Kidney (tissue), 13 donors: ENCODE measurements at regions not wholly inside any gene's neighbourhood (a gene's known extent, or its start where the extent isn't known, plus 50 kb on each side); places are given as distances from the start of the nearest gene placed in this dataset.

Source experiments
- DNase-seq, 5 donors: peaks; one replicate each; pipeline ENCODE4 v3.0.0-alpha.2; 2013 to 2020
- FAIRE-seq: peaks from 2 replicates; lab custom pipeline; 2012; peaks lifted over from hg19 to GRCh38; lab: Jason Lieb, UNC
- H3K27ac ChIP-seq, 2 donors: one replicate each; pipeline ENCODE4 v1.7.0; 2013; ENCODE audit warnings: low read depth in 2 of 2, low read length in 2 of 2, inconsistent platforms in 1 of 2
- H3K27me3 ChIP-seq: one replicate; pipeline ENCODE4 v1.7.1; 2013; ENCODE audit warnings: low read length, inconsistent platforms; ENCODE audit not compliant: control insufficient read depth, insufficient read depth
- H3K36me3 ChIP-seq, 3 donors: one replicate each; pipeline versions ENCODE4 v1.7.0 to v1.7.1; 2013; ENCODE audit warnings: low read length in 3 of 3, control low read depth in 1 of 3, inconsistent platforms in 1 of 3; ENCODE audit not compliant: insufficient read depth in 3 of 3, control insufficient read depth in 2 of 3
- H3K4me1 ChIP-seq, 3 donors: one replicate each; pipeline versions ENCODE4 v1.7.0 to v1.7.1; 2013; ENCODE audit warnings: low read length in 3 of 3, inconsistent platforms in 1 of 3, low read depth in 1 of 3; ENCODE audit not compliant: control insufficient read depth in 2 of 3, insufficient read depth in 2 of 3
- H3K4me3 ChIP-seq, 3 donors: one replicate each; pipeline versions ENCODE4 v1.7.0 to v1.8.1; 2013; ENCODE audit warnings: low read length in 3 of 3, control low read depth in 1 of 3, inconsistent platforms in 1 of 3
- H3K9ac ChIP-seq, 3 donors: one replicate each; pipeline versions ENCODE4 v1.7.0 to v1.7.1; 2013; ENCODE audit warnings: low read length in 3 of 3, control low read depth in 1 of 3, inconsistent platforms in 1 of 3
- H3K9me3 ChIP-seq, 3 donors: one replicate each; pipeline versions ENCODE4 v1.7.0 to v1.7.1; 2013; ENCODE audit warnings: low read length in 3 of 3, control low read depth in 1 of 3, inconsistent platforms in 1 of 3; ENCODE audit not compliant: control insufficient read depth in 2 of 3, insufficient read depth in 1 of 3
- intact Hi-C: fragments of 100-400 bp; cut with DNase I; formaldehyde crosslinking; loops from one replicate; pipeline ENCODE4 v1.11.1; 2022
- TF ChIP-seq, protein P1 (sequence below): IDR thresholded peaks from 3 replicates; pipeline ENCODE4 v1.5.1; 2012; ENCODE audit warnings: mild to moderate bottlenecking, moderate library complexity, borderline replicate concordance; ENCODE audit not compliant: insufficient read depth; ENCODE audit errors: extremely low read depth
- donor health status: control.
- donor health status: control.
- donor health status: control.
- donor health status: control.
- donor health status: control.
- donor health status: DM: yes; HTN: yes; CAD: no.
- donor health status: Normal renal cell carcinoma (clear cell type).

DNA sequence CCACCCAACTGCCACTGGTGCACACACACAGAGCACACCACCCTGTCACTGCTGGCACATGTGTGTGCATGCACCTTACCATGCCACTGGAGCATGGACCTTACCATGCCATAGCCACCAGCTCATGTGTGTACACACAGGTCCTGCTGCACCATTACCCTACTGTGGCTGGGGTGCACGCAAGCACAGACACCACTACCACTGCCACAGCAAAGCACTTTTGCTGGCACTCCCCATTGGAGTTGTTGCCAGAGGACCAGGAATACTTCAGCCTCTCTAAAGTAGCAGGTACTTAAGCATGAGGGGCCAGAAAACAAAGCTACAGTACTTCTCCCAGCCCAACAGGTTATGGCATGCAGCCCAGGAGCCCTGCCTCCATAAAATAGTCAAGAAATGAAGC, 404.8 kb downstream of the MBD2 start:
- H3K4me3 ChIP-seq = no peak overlapping the region
- H3K27ac ChIP-seq = no peak overlapping the region
- no peak overlapping the region for H3K9ac ChIP-seq
- TF ChIP-seq, protein P1, sequence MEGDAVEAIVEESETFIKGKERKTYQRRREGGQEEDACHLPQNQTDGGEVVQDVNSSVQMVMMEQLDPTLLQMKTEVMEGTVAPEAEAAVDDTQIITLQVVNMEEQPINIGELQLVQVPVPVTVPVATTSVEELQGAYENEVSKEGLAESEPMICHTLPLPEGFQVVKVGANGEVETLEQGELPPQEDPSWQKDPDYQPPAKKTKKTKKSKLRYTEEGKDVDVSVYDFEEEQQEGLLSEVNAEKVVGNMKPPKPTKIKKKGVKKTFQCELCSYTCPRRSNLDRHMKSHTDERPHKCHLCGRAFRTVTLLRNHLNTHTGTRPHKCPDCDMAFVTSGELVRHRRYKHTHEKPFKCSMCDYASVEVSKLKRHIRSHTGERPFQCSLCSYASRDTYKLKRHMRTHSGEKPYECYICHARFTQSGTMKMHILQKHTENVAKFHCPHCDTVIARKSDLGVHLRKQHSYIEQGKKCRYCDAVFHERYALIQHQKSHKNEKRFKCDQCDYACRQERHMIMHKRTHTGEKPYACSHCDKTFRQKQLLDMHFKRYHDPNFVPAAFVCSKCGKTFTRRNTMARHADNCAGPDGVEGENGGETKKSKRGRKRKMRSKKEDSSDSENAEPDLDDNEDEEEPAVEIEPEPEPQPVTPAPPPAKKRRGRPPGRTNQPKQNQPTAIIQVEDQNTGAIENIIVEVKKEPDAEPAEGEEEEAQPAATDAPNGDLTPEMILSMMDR = no peak
- no peaks in the 10 kb centered on the region for H3K36me3 ChIP-seq
- no peaks in the 10 kb centered on the region for H3K4me1 ChIP-seq
- H3K9me3 ChIP-seq = no peaks in the 10 kb centered on the region
- no peak for FAIRE-seq
- intact Hi-C loops = no loop called here
- no peak for DNase-seq
- H3K27me3 ChIP-seq = no peaks in the 10 kb centered on the region

GRCh38 chr18:53819174-53819573, 405.3 kb downstream of the MBD2 start:
- H3K9ac ChIP-seq = no peak overlapping the region
- H3K36me3 ChIP-seq = no peaks in the 10 kb centered on the region
- no peaks in the 10 kb centered on the region for H3K4me1 ChIP-seq
- intact Hi-C loops = no loop called here
- no peaks in the 10 kb centered on the region for H3K9me3 ChIP-seq
- no peak overlapping the region for H3K4me3 ChIP-seq
- no peaks in the 10 kb centered on the region for H3K27me3 ChIP-seq
- TF ChIP-seq, protein P1 = no peak
- no peak for DNase-seq
- no peak overlapping the region for H3K27ac ChIP-seq
- no peak for FAIRE-seq

DNA sequence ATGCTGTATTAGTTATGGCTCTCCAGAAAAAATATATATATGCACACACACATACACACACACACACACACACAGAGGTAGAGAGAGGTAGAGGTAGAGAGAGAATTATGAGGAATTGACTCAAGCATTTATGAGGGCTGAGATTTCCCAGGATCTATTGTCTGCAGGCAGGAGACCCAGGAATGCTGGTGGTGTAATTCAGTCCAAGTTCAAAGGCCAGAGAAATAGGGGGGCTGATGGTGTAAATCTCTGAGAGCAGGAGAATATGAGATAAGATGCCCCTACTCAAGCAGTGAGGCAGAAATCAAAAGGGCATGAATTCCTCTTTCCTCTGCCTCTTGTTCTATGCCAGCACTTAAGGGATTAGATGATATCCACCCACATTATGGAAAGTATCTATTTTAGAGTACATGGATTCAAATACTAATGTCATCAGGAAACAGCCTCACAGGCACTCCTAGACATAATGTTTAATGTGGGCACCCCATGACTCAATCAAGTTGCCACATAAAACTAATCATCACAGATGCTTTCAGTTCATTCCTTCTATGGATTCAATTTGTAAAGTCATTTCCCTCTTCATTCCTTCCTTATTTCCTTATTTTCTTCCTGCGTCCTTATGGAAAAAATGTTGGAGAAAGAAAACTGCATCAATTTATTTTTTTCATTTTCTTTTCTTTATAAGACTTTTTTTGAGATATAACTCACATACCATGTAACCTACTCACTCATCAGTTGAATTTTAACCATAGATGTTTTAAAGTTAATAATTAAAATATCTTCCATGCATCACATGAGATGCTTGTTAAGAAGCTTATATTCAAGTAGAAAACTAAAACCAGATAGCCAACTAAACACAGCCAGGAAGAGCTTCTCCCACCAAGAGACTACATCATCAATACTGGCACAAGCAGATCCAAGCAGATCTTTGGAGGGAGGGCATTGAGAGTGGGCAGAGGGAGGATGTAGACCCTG, 406.2 kb downstream of the MBD2 start:
- no peaks in the 10 kb centered on the region for H3K36me3 ChIP-seq
- H3K27me3 ChIP-seq = no peaks in the 10 kb centered on the region
- H3K9me3 ChIP-seq = no peaks in the 10 kb centered on the region
- TF ChIP-seq, protein P1 = no peak
- no peak overlapping the region for H3K9ac ChIP-seq
- DNase-seq (no peak), FAIRE-seq (no peak)
- no peaks in the 10 kb centered on the region for H3K4me1 ChIP-seq
- no peak overlapping the region for H3K4me3 ChIP-seq
- intact Hi-C loops = no loop called here
- H3K27ac ChIP-seq = no peak overlapping the region
